ENCODE measurements at regions not wholly inside any gene's neighbourhood (a gene's known extent, or its start where the extent isn't known, plus 50 kb on each side); places are given as distances from the start of the nearest gene placed in this dataset.

DNA sequence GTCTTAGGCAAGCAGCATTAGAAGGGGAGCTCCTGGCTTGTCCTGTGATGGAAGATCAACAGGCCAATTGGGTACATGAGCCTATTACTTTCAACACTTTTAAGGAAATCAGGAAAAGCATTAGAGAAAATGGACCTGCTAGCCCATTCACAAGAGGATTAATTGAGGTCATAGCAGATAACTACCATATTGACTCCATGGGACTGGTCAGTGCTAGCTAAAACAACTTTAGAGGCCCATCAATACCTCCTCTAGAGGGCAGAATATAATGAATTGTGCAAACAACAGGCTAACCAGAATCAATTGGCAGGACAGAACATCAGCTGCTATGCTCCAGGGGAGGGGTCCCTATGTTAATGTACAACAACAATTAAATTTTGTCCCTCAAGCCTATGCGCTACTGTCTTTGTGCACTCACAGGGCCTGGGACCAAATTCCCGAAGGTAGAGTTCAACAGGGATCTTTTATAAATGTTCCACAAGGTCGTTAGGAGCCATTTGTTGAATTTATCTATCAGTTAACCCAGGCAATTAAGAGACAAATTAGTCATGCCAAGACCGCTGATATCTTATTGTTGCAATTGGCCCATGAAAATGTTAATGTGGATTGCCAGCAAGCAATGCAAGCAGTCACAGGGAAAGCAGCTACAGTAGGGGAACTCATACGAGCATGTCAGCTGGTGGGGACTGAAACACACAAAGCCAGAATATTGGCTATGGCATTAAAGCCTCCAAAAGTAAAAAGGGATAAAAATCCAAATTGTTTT lies 106.6 kb upstream of the BTN3A2 start:
- Histone ChIP-seq H4K91ac (ENCODE audit: low read depth, low read length) (no peak overlapping the region), H2BK12ac (ENCODE audit: low read length) (no peak overlapping the region), H3K79me1 (ENCODE audit: low read length) (no peaks in the 10 kb centered on the region), H3K18ac (ENCODE audit: low read length) (no peak overlapping the region), H3K4ac (ENCODE audit: low read depth, low read length) (no peak overlapping the region), H3K79me2 (ENCODE audit: control insufficient read depth, insufficient read depth, low read length, poor library complexity) (no peaks in the 10 kb centered on the region), H3K9me3 (ENCODE audit: insufficient read depth, low read depth, low read length) (no peaks in the 10 kb centered on the region), H2BK120ac (ENCODE audit: insufficient read depth, low read length, poor library complexity) (no peak overlapping the region), H2AK5ac (ENCODE audit: low read length) (no peak overlapping the region), H3K27me3 (ENCODE audit: insufficient read depth, low read length) (no peaks in the 10 kb centered on the region), H3K14ac (ENCODE audit: low read length) (no peak overlapping the region), H3K27ac (ENCODE audit: low read depth, low read length) (no peak overlapping the region), H2AFZ (ENCODE audit: insufficient read depth, low read length, poor library complexity) (no peak overlapping the region), H3K23ac (ENCODE audit: low read length) (no peak overlapping the region), H3K4me2 (ENCODE audit: low read length) (no peak overlapping the region), H2BK5ac (ENCODE audit: low read depth, low read length, poor library complexity) (no peak overlapping the region), H3K4me3 (ENCODE audit: low read depth, low read length) (no peak overlapping the region), H3K4me1 (ENCODE audit: control insufficient read depth in 1 of 2, insufficient read depth in 2 of 2, low read length in 2 of 2) (no peaks in the 10 kb centered on the region), H4K12ac (ENCODE audit: low read depth, low read length) (no peak overlapping the region), H3K9ac (ENCODE audit: low read length) (no peak overlapping the region), H4K8ac (ENCODE audit: low read depth, low read length) (no peak overlapping the region), H3K36me3 (ENCODE audit: control insufficient read depth in 1 of 2, insufficient read depth in 2 of 2, low read length in 2 of 2) (no peaks in the 10 kb centered on the region)
- WGBS (ENCODE audit: extremely low coverage, insufficient coverage, insufficient read length), result no CpG with 5 or more reads among the region's 5 CpGs
- peak in 1 of 2 donors; percentile 12 for DNase-seq

DNA sequence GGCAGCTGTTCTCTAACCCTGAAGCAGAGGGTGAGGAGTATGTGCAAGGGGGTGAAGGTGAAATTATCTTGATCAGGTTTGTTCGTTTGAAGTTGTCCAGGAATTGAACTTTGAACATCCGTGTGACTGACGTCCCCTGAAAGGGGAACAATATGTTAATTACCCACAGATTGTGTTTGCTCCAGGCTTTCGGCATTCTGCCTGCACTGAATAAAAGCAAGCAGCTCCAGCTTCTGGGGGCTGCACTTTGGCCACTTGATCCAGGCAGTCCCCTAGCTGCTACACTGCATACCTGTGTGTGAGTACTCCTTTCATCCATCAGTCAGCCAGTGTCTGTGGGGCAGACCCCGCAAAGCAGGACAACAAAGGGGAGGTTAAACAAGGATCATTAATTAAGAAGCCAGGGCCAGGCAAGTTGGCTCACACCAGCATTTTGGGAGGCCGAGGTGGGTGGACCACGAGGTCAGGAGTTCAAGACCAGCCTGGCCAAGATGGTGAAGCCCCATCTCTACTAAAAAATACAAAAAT lies 104.8 kb upstream of the BTN3A2 start:
- Histone ChIP-seq H3K4me3 (ENCODE audit: low read depth, low read length) (no peak overlapping the region), H3K9me3 (ENCODE audit: insufficient read depth, low read depth, low read length) (no peaks in the 10 kb centered on the region), H3K9ac (ENCODE audit: low read length) (no peak overlapping the region), H4K8ac (ENCODE audit: low read depth, low read length) (no peak overlapping the region), H3K4me2 (ENCODE audit: low read length) (no peak overlapping the region), H2BK12ac (ENCODE audit: low read length) (no peak overlapping the region), H3K23ac (ENCODE audit: low read length) (no peak overlapping the region), H3K27me3 (ENCODE audit: insufficient read depth, low read length) (no peaks in the 10 kb centered on the region), H2BK5ac (ENCODE audit: low read depth, low read length, poor library complexity) (no peak overlapping the region), H4K12ac (ENCODE audit: low read depth, low read length) (no peak overlapping the region), H3K79me1 (ENCODE audit: low read length) (no peaks in the 10 kb centered on the region), H3K14ac (ENCODE audit: low read length) (no peak overlapping the region), H2AFZ (ENCODE audit: insufficient read depth, low read length, poor library complexity) (no peak overlapping the region), H3K27ac (ENCODE audit: low read depth, low read length) (no peak overlapping the region), H3K4me1 (ENCODE audit: control insufficient read depth in 1 of 2, insufficient read depth in 2 of 2, low read length in 2 of 2) (no peaks in the 10 kb centered on the region), H3K36me3 (ENCODE audit: control insufficient read depth in 1 of 2, insufficient read depth in 2 of 2, low read length in 2 of 2) (no peaks in the 10 kb centered on the region), H2BK120ac (ENCODE audit: insufficient read depth, low read length, poor library complexity) (no peak overlapping the region), H3K4ac (ENCODE audit: low read depth, low read length) (no peak overlapping the region), H2AK5ac (ENCODE audit: low read length) (no peak overlapping the region), H4K91ac (ENCODE audit: low read depth, low read length) (no peak overlapping the region), H3K79me2 (ENCODE audit: control insufficient read depth, insufficient read depth, low read length, poor library complexity) (no peaks in the 10 kb centered on the region), H3K18ac (ENCODE audit: low read length) (no peak overlapping the region)
- no peak for DNase-seq
- WGBS (ENCODE audit: extremely low coverage, insufficient coverage, insufficient read length), result no CpG with 5 or more reads among the region's 7 CpGs

DNA sequence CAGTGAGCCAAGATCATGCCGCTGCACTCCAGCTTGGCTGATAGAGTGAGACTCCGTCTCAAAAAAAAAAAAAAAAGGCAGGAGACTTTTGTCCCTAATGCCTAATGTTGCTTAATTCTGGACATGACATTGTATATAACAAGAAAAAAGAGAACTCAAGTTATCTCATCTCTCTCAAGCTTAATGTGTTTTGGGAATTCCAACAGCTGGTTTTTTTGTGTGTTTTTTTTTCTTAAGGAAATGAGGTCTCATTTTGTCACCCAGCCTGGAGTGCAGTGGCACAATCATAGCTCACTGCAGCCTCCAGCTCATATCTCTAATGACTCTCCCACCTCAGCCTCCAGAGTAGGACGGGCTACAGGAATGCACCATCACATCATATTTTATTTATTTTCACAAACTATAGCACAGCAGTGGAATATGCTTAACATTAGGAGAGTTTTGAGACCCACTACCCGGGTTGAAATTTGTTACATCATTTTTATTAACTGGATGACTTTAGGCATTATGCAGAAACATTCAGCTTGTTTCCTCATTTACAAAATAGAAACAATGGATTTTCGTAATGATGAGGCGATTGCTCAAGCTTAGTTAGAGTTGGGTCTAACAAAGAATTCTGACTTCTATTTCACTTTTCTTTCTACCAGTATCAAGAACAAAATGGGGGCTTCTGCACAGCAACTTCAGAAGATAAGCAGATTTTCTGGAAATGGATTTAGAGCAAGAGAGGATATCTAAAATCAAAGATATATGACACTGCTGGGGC lies 104.1 kb upstream of the BTN3A2 start:
- Histone ChIP-seq H4K12ac (ENCODE audit: low read depth, low read length) (no peak overlapping the region), H2BK12ac (ENCODE audit: low read length) (no peak overlapping the region), H3K4me2 (ENCODE audit: low read length) (no peak overlapping the region), H2BK5ac (ENCODE audit: low read depth, low read length, poor library complexity) (no peak overlapping the region), H3K79me2 (ENCODE audit: control insufficient read depth, insufficient read depth, low read length, poor library complexity) (no peaks in the 10 kb centered on the region), H3K36me3 (ENCODE audit: control insufficient read depth in 1 of 2, insufficient read depth in 2 of 2, low read length in 2 of 2) (no peaks in the 10 kb centered on the region), H4K8ac (ENCODE audit: low read depth, low read length) (no peak overlapping the region), H3K4me1 (ENCODE audit: control insufficient read depth in 1 of 2, insufficient read depth in 2 of 2, low read length in 2 of 2) (no peaks in the 10 kb centered on the region), H3K27ac (ENCODE audit: low read depth, low read length) (no peak overlapping the region), H3K4me3 (ENCODE audit: low read depth, low read length) (no peak overlapping the region), H2AK5ac (ENCODE audit: low read length) (no peak overlapping the region), H3K14ac (ENCODE audit: low read length) (no peak overlapping the region), H3K4ac (ENCODE audit: low read depth, low read length) (no peak overlapping the region), H3K9me3 (ENCODE audit: insufficient read depth, low read depth, low read length) (no peaks in the 10 kb centered on the region), H3K9ac (ENCODE audit: low read length) (no peak overlapping the region), H3K27me3 (ENCODE audit: insufficient read depth, low read length) (no peaks in the 10 kb centered on the region), H2AFZ (ENCODE audit: insufficient read depth, low read length, poor library complexity) (no peak overlapping the region), H3K23ac (ENCODE audit: low read length) (no peak overlapping the region), H3K18ac (ENCODE audit: low read length) (no peak overlapping the region), H2BK120ac (ENCODE audit: insufficient read depth, low read length, poor library complexity) (no peak overlapping the region), H4K91ac (ENCODE audit: low read depth, low read length) (no peak overlapping the region), H3K79me1 (ENCODE audit: low read length) (no peaks in the 10 kb centered on the region)
- WGBS (ENCODE audit: extremely low coverage, insufficient coverage, insufficient read length), result no CpG with 5 or more reads among the region's 6 CpGs
- no peak for DNase-seq

DNA sequence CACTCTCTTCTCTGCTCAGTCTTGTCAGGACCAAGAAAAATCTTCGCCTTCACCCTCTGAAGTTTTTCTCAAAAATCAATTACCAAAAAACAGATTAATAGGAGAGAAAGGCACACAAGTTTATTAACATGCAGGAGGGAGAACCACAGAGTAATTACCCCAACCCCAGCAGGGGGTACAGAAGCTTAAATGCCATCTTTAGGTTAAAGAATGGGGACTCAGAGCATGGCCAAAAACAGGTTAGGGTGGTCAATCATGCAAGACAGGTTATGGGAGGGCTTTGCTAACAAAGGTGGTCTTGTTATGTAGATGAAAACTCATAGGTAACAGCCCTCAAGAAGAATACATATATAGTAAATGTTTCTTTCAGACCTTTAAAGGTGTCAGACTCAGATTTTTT lies 100.5 kb upstream of the BTN3A2 start:
- Histone ChIP-seq H3K14ac (ENCODE audit: low read length) (no peak overlapping the region), H3K23ac (ENCODE audit: low read length) (no peak overlapping the region)
- WGBS (ENCODE audit: extremely low coverage, insufficient coverage, insufficient read length), result no CpG with 5 or more reads among the region's 1 CpG

More for the DNA sequence above, 100.5 kb upstream of the BTN3A2 start:
- no peak for DNase-seq
- Histone ChIP-seq H3K4ac (ENCODE audit: low read depth, low read length) (no peak overlapping the region), H3K27me3 (ENCODE audit: insufficient read depth, low read length) (no peaks in the 10 kb centered on the region), H3K4me3 (ENCODE audit: low read depth, low read length) (no peak overlapping the region), H3K4me2 (ENCODE audit: low read length) (no peak overlapping the region), H3K4me1 (ENCODE audit: control insufficient read depth in 1 of 2, insufficient read depth in 2 of 2, low read length in 2 of 2) (no peaks in the 10 kb centered on the region), H3K18ac (ENCODE audit: low read length) (no peak overlapping the region), H2AFZ (ENCODE audit: insufficient read depth, low read length, poor library complexity) (no peak overlapping the region), H2BK12ac (ENCODE audit: low read length) (no peak overlapping the region), H2BK120ac (ENCODE audit: insufficient read depth, low read length, poor library complexity) (no peak overlapping the region), H2BK5ac (ENCODE audit: low read depth, low read length, poor library complexity) (no peak overlapping the region), H2AK5ac (ENCODE audit: low read length) (no peak overlapping the region), H3K36me3 (ENCODE audit: control insufficient read depth in 1 of 2, insufficient read depth in 2 of 2, low read length in 2 of 2) (no peaks in the 10 kb centered on the region), H4K8ac (ENCODE audit: low read depth, low read length) (no peak overlapping the region), H3K79me2 (ENCODE audit: control insufficient read depth, insufficient read depth, low read length, poor library complexity) (no peaks in the 10 kb centered on the region), H3K9ac (ENCODE audit: low read length) (no peak overlapping the region), H3K27ac (ENCODE audit: low read depth, low read length) (no peak overlapping the region), H4K91ac (ENCODE audit: low read depth, low read length) (no peak overlapping the region), H3K9me3 (ENCODE audit: insufficient read depth, low read depth, low read length) (no peaks in the 10 kb centered on the region), H4K12ac (ENCODE audit: low read depth, low read length) (no peak overlapping the region), H3K79me1 (ENCODE audit: low read length) (no peaks in the 10 kb centered on the region)
